HG02938 (cell line): ENCODE measurements at regions not wholly inside any gene's neighbourhood (a gene's known extent, or its start where the extent isn't known, plus 50 kb on each side); places are given as distances from the start of the nearest gene placed in this dataset.

Source experiments
- ATAC-seq: cut with Tn5 transposase; IDR thresholded peaks from one replicate; pipeline ENCODE4 v1.9.1; 2021; ENCODE audit warnings: mild to moderate bottlenecking, moderate library complexity; ENCODE audit not compliant: unreplicated experiment

GRCh38 chr6:44062771-44063560 is 64.3 kb downstream of the MRPL14 start:
- no peak for ATAC-seq

- no peak for ATAC-seq
Measured at GRCh38 chr6:44062105-44062770, 65.0 kb downstream of the MRPL14 start.

GRCh38 chr6:44061375-44062104 is 65.7 kb downstream of the MRPL14 start:
- no peak for ATAC-seq

- no peak for ATAC-seq
Measured at GRCh38 chr6:44060612-44061374, 66.5 kb downstream of the MRPL14 start.

- ATAC-seq: no peak
Measured at GRCh38 chr6:44059359-44060346, 67.6 kb downstream of the MRPL14 start.

- ATAC-seq: peak; percentile 70
Measured at GRCh38 chr6:44058617-44059358, 68.5 kb downstream of the MRPL14 start.

GRCh38 chr6:44057931-44058616 is 69.2 kb downstream of the MRPL14 start:
- no peak for ATAC-seq

- ATAC-seq: no peak
Measured at GRCh38 chr6:44057238-44057930, 69.9 kb downstream of the MRPL14 start.

GRCh38 chr6:44056392-44057237 is 70.6 kb downstream of the MRPL14 start:
- no peak for ATAC-seq

GRCh38 chr6:44054721-44055559 is 72.3 kb downstream of the MRPL14 start:
- no peak for ATAC-seq

- no peak for ATAC-seq
Measured at GRCh38 chr6:44053760-44054556, 73.3 kb downstream of the MRPL14 start.

GRCh38 chr6:44053106-44053756 is 74.0 kb downstream of the MRPL14 start:
- no peak for ATAC-seq

- ATAC-seq: no peak
Measured at GRCh38 chr6:44052419-44053023, 74.7 kb downstream of the MRPL14 start.

- ATAC-seq: no peak
Measured at GRCh38 chr6:44051515-44051914, 75.7 kb downstream of the MRPL14 start.
